Fibroblast of the conjunctiva (primary cell): ENCODE measurements at regions not wholly inside any gene's neighbourhood (a gene's known extent, or its start where the extent isn't known, plus 50 kb on each side); places are given as distances from the start of the nearest gene placed in this dataset.
A peak's percentile ranks its signal among the peaks of the same experiment; 100 is the strongest.
"Not testable (repeated sequence)": the region's sequence is repeated elsewhere in the genome, so short reads cannot be mapped to it uniquely, and the experiment has no call there.

ENCODE experiments used
- DNase-seq: peaks from one replicate; pipeline ENCODE4 v3.0.0-alpha.2; 2010; ENCODE audit warnings: low read depth

- DNase-seq, result not testable (repeated sequence)
These were observed 55.3 kb downstream of the BBS10 start for GRCh38 chr12:76292891-76293290.

GRCh38 chr12:76292305-76292704 is 55.9 kb downstream of the BBS10 start:
- not testable (repeated sequence) for DNase-seq

GRCh38 chr12:76290963-76291859 is 57.0 kb downstream of the BBS10 start:
- DNase-seq, result no peak

- no peak for DNase-seq
These were observed 60.0 kb downstream of the BBS10 start for GRCh38 chr12:76288218-76288617.

- DNase-seq, result no peak
These were observed 63.1 kb downstream of the BBS10 start for GRCh38 chr12:76284816-76285750.

- no peak for DNase-seq
These were observed 65.5 kb downstream of the BBS10 start for GRCh38 chr12:76282744-76283143.

GRCh38 chr12:76277480-76277879 is 70.7 kb downstream of the BBS10 start:
- no peak for DNase-seq

GRCh38 chr12:76276499-76277151 is 71.6 kb downstream of the BBS10 start:
- DNase-seq, result no peak

GRCh38 chr12:76275511-76276093 is 72.6 kb downstream of the BBS10 start:
- no peak for DNase-seq

- no peak for DNase-seq
These were observed 73.7 kb downstream of the BBS10 start for GRCh38 chr12:76274420-76275083.

GRCh38 chr12:76272287-76272686 is 75.9 kb downstream of the BBS10 start:
- DNase-seq, result no peak

GRCh38 chr12:76270657-76271358 is 77.4 kb downstream of the BBS10 start:
- no peak for DNase-seq

- no peak for DNase-seq
These were observed 79.9 kb downstream of the BBS10 start for GRCh38 chr12:76268267-76268666.

GRCh38 chr12:76266797-76267196 is 81.4 kb downstream of the BBS10 start:
- peak; percentile 50 for DNase-seq

GRCh38 chr12:76265424-76266180 is 82.6 kb downstream of the BBS10 start:
- no peak for DNase-seq

- DNase-seq, result no peak
These were observed 83.6 kb downstream of the BBS10 start for GRCh38 chr12:76264611-76265012.

- DNase-seq, result no peak
These were observed 84.5 kb downstream of the BBS10 start for GRCh38 chr12:76263696-76264095.

GRCh38 chr12:76260390-76260748 is 87.8 kb downstream of the BBS10 start:
- DNase-seq, result no peak

GRCh38 chr12:76259660-76260389 is 88.4 kb downstream of the BBS10 start:
- DNase-seq, result peak; percentile 80
